Osteocyte (in vitro differentiated cells): ENCODE measurements at regions not wholly inside any gene's neighbourhood (a gene's known extent, or its start where the extent isn't known, plus 50 kb on each side); places are given as distances from the start of the nearest gene placed in this dataset.

Source experiments
- DNase-seq: peaks from one replicate; pipeline ENCODE4 v3.0.0; 2021; ENCODE audit warnings: mixed read lengths; ENCODE audit not compliant: unreplicated experiment; ENCODE audit errors: extremely low spot score
- H3K27ac Mint-ChIP-seq: one replicate; pipeline ENCODE4 v1.8.0; 2021; ENCODE audit warnings: mild to moderate bottlenecking, mixed read lengths; ENCODE audit not compliant: unreplicated experiment
- H3K27me3 Mint-ChIP-seq: one replicate; pipeline ENCODE4 v1.8.0; 2021; ENCODE audit warnings: mixed read lengths; ENCODE audit not compliant: unreplicated experiment
- H3K36me3 Mint-ChIP-seq: one replicate; pipeline ENCODE4 v1.8.0; 2021; ENCODE audit warnings: mixed read lengths; ENCODE audit not compliant: unreplicated experiment
- H3K4me1 Mint-ChIP-seq: one replicate; pipeline ENCODE4 v1.8.0; 2021; ENCODE audit warnings: mixed read lengths; ENCODE audit not compliant: unreplicated experiment
- H3K4me3 Mint-ChIP-seq: one replicate; pipeline ENCODE4 v1.8.0; 2021; ENCODE audit warnings: mild to moderate bottlenecking, moderate library complexity, mixed read lengths; ENCODE audit not compliant: unreplicated experiment
- H3K9me3 Mint-ChIP-seq: one replicate; pipeline ENCODE4 v1.8.0; 2021; ENCODE audit warnings: mixed read lengths; ENCODE audit not compliant: unreplicated experiment
- CTCF ChIP-seq: fragments of 200-600 bp; sonication (generic); IDR thresholded peaks from 2 replicates; pipeline ENCODE4 v1.5.0; 2021; ENCODE audit warnings: antibody characterized with exemption, mild to moderate bottlenecking, moderate library complexity

- Mint-ChIP-seq H3K27ac (no peak overlapping the region), H3K4me1 (peaks cover 7% of the 10 kb centered on the region)
Observed at GRCh38 chr11:134644476-134645456, 232.7 kb upstream of the B3GAT1 start.

GRCh38 chr11:134643115-134644012, 231.3 kb upstream of the B3GAT1 start:
- Mint-ChIP-seq H3K27ac (no peak overlapping the region), H3K36me3 (no peaks in the 10 kb centered on the region), H3K27me3 (peaks cover 12% of the 10 kb centered on the region), H3K4me3 (no peak overlapping the region), H3K4me1 (peaks cover 7% of the 10 kb centered on the region), H3K9me3 (no peaks in the 10 kb centered on the region)
- TF ChIP-seq CTCF, result no peak
- DNase-seq, result peak; percentile 65

More at GRCh38 chr11:134644476-134645456, 232.7 kb upstream of the B3GAT1 start:
- Mint-ChIP-seq H3K9me3 (no peaks in the 10 kb centered on the region), H3K36me3 (no peaks in the 10 kb centered on the region), H3K27me3 (peaks cover 24% of the 10 kb centered on the region), H3K4me3 (no peak overlapping the region)
- no peak for TF ChIP-seq CTCF
- peak; percentile 70 for DNase-seq

GRCh38 chr11:134642206-134642605, 230.2 kb upstream of the B3GAT1 start:
- peak; percentile 46 for DNase-seq
- no peak for TF ChIP-seq CTCF
- H3K4me3 Mint-ChIP-seq, result no peak overlapping the region
- no peaks in the 10 kb centered on the region for H3K9me3 Mint-ChIP-seq
- no peaks in the 10 kb centered on the region for H3K36me3 Mint-ChIP-seq
- H3K4me1 Mint-ChIP-seq, result peaks cover 7% of the 10 kb centered on the region
- peaks cover 8% of the 10 kb centered on the region for H3K27me3 Mint-ChIP-seq
- no peak overlapping the region for H3K27ac Mint-ChIP-seq

GRCh38 chr11:134640971-134641968, 229.2 kb upstream of the B3GAT1 start:
- TF ChIP-seq CTCF, result no peak
- Mint-ChIP-seq H3K27me3 (peaks cover 3% of the 10 kb centered on the region), H3K36me3 (no peaks in the 10 kb centered on the region), H3K27ac (no peak overlapping the region), H3K4me1 (peaks cover 7% of the 10 kb centered on the region), H3K9me3 (no peaks in the 10 kb centered on the region), H3K4me3 (no peak overlapping the region)
- peak; percentile 65 for DNase-seq
